NCI-H146 (cell line): ENCODE measurements at regions not wholly inside any gene's neighbourhood (a gene's known extent, or its start where the extent isn't known, plus 50 kb on each side); places are given as distances from the start of the nearest gene placed in this dataset.
A peak's percentile ranks its signal among the peaks of the same experiment; 100 is the strongest.

Experiments used
- DNase-seq: peaks from one replicate; lab custom pipeline; 2025; lab: John Stamatoyannopoulos, UW

- DNase-seq, result no peak
These were observed 186.7 kb upstream of the PMEPA1 start for GRCh38 chr20:57896563-57896962.

- no peak for DNase-seq
These were observed 186.2 kb upstream of the PMEPA1 start for GRCh38 chr20:57896017-57896416.

- DNase-seq, result no peak
These were observed 185.5 kb upstream of the PMEPA1 start for GRCh38 chr20:57895161-57895855.

- no peak for DNase-seq
These were observed 184.7 kb upstream of the PMEPA1 start for GRCh38 chr20:57894522-57894921.

- no peak for DNase-seq
These were observed 184.3 kb upstream of the PMEPA1 start for GRCh38 chr20:57894096-57894495.

GRCh38 chr20:57893366-57893999 lies 183.7 kb upstream of the PMEPA1 start:
- DNase-seq, result peak; percentile 73

- DNase-seq, result peak; percentile 74
These were observed 182.7 kb upstream of the PMEPA1 start for GRCh38 chr20:57892471-57892870.

- DNase-seq, result no peak
These were observed 181.2 kb upstream of the PMEPA1 start for GRCh38 chr20:57891014-57891413.

GRCh38 chr20:57890202-57890800 lies 180.5 kb upstream of the PMEPA1 start:
- no peak for DNase-seq

GRCh38 chr20:57888591-57888990 lies 178.8 kb upstream of the PMEPA1 start:
- no peak for DNase-seq

- no peak for DNase-seq
These were observed 175.1 kb upstream of the PMEPA1 start for GRCh38 chr20:57884956-57885355.

GRCh38 chr20:57883761-57884160 lies 173.9 kb upstream of the PMEPA1 start:
- no peak for DNase-seq

GRCh38 chr20:57883224-57883623 lies 173.4 kb upstream of the PMEPA1 start:
- DNase-seq, result no peak

- DNase-seq, result no peak
These were observed 172.8 kb upstream of the PMEPA1 start for GRCh38 chr20:57882451-57883161.

GRCh38 chr20:57881466-57882385 lies 171.9 kb upstream of the PMEPA1 start:
- DNase-seq, result peak; percentile 43

GRCh38 chr20:57880571-57880892 lies 170.7 kb upstream of the PMEPA1 start:
- DNase-seq, result no peak

GRCh38 chr20:57879779-57880570 lies 170.2 kb upstream of the PMEPA1 start:
- DNase-seq, result no peak

- DNase-seq, result no peak
These were observed 169.6 kb upstream of the PMEPA1 start for GRCh38 chr20:57879437-57879778.

GRCh38 chr20:57878786-57879424 lies 169.1 kb upstream of the PMEPA1 start:
- no peak for DNase-seq

- DNase-seq, result no peak
These were observed 168.2 kb upstream of the PMEPA1 start for GRCh38 chr20:57877995-57878394.
